ENCODE measurements at regions not wholly inside any gene's neighbourhood (a gene's known extent, or its start where the extent isn't known, plus 50 kb on each side); places are given as distances from the start of the nearest gene placed in this dataset.

- no peak overlapping the region for H3K4me3 ChIP-seq (ENCODE audit: low read length)
- H3K27ac ChIP-seq (ENCODE audit: low read length), result no peak overlapping the region
- no peaks in the 10 kb centered on the region for H3K27me3 ChIP-seq (ENCODE audit: control insufficient read depth, insufficient read depth, low read length)
- no peaks in the 10 kb centered on the region for H3K36me3 ChIP-seq (ENCODE audit: control insufficient read depth, insufficient read depth, low read length)
- H3K4me1 ChIP-seq (ENCODE audit: control insufficient read depth, insufficient read depth, low read length), result peaks cover 3% of the 10 kb centered on the region
- no CpG with 5 or more reads among the region's 1 CpG for WGBS (ENCODE audit: insufficient coverage)
- no peak for DNase-seq
- H3K9me3 ChIP-seq (replicated peaks; ENCODE audit: control insufficient read depth, low read depth, low read length), result no peaks in the 10 kb centered on the region
Observed at GRCh38 chr3:144104679-144105078, 133.1 kb downstream of the DIPK2A start.

- Histone ChIP-seq H3K27me3 (ENCODE audit: control insufficient read depth, insufficient read depth, low read length) (no peaks in the 10 kb centered on the region), H3K27ac (ENCODE audit: low read length) (no peak overlapping the region), H3K4me3 (ENCODE audit: low read length) (no peak overlapping the region), H3K36me3 (ENCODE audit: control insufficient read depth, insufficient read depth, low read length) (no peaks in the 10 kb centered on the region), H3K4me1 (ENCODE audit: control insufficient read depth, insufficient read depth, low read length) (peaks cover 3% of the 10 kb centered on the region), H3K9me3 (replicated peaks; ENCODE audit: control insufficient read depth, low read depth, low read length) (no peaks in the 10 kb centered on the region)
- DNase-seq, result no peak
- WGBS (ENCODE audit: insufficient coverage), result 86% methylated on average over 2 of the region's 3 CpGs
Observed at GRCh38 chr3:144105542-144105941, 133.9 kb downstream of the DIPK2A start.

- Histone ChIP-seq H3K4me1 (ENCODE audit: control insufficient read depth, insufficient read depth, low read length) (peaks cover 3% of the 10 kb centered on the region), H3K4me3 (ENCODE audit: low read length) (no peak overlapping the region), H3K9me3 (replicated peaks; ENCODE audit: control insufficient read depth, low read depth, low read length) (no peaks in the 10 kb centered on the region), H3K27ac (ENCODE audit: low read length) (no peak overlapping the region), H3K36me3 (ENCODE audit: control insufficient read depth, insufficient read depth, low read length) (no peaks in the 10 kb centered on the region), H3K27me3 (ENCODE audit: control insufficient read depth, insufficient read depth, low read length) (no peaks in the 10 kb centered on the region)
- DNase-seq, result no peak
- no CpG with 5 or more reads among the region's 3 CpGs for WGBS (ENCODE audit: insufficient coverage)
Observed at GRCh38 chr3:144106970-144107369, 135.3 kb downstream of the DIPK2A start.

GRCh38 chr3:144107923-144108322 lies 136.3 kb downstream of the DIPK2A start:
- no peak for DNase-seq
- Histone ChIP-seq H3K9me3 (replicated peaks; ENCODE audit: control insufficient read depth, low read depth, low read length) (no peaks in the 10 kb centered on the region), H3K36me3 (ENCODE audit: control insufficient read depth, insufficient read depth, low read length) (no peaks in the 10 kb centered on the region), H3K4me3 (ENCODE audit: low read length) (no peak overlapping the region), H3K4me1 (ENCODE audit: control insufficient read depth, insufficient read depth, low read length) (peaks cover 3% of the 10 kb centered on the region), H3K27me3 (ENCODE audit: control insufficient read depth, insufficient read depth, low read length) (no peaks in the 10 kb centered on the region), H3K27ac (ENCODE audit: low read length) (no peak overlapping the region)
- WGBS (ENCODE audit: insufficient coverage), result no CpG with 5 or more reads among the region's 1 CpG

- Histone ChIP-seq H3K36me3 (ENCODE audit: control insufficient read depth, insufficient read depth, low read length) (no peaks in the 10 kb centered on the region), H3K4me3 (ENCODE audit: low read length) (no peak overlapping the region), H3K27me3 (ENCODE audit: control insufficient read depth, insufficient read depth, low read length) (no peaks in the 10 kb centered on the region), H3K27ac (ENCODE audit: low read length) (no peak overlapping the region), H3K4me1 (ENCODE audit: control insufficient read depth, insufficient read depth, low read length) (no peaks in the 10 kb centered on the region), H3K9me3 (replicated peaks; ENCODE audit: control insufficient read depth, low read depth, low read length) (no peaks in the 10 kb centered on the region)
- 90% methylated on average over 2 of the region's 3 CpGs for WGBS (ENCODE audit: insufficient coverage)
- DNase-seq, result no peak
Observed at GRCh38 chr3:144109944-144110343, 138.3 kb downstream of the DIPK2A start.

GRCh38 chr3:144112036-144112435 lies 140.4 kb downstream of the DIPK2A start:
- no peak overlapping the region for H3K27ac ChIP-seq (ENCODE audit: low read length)
- H3K4me3 ChIP-seq (ENCODE audit: low read length), result no peak overlapping the region
- DNase-seq, result no peak
- no peaks in the 10 kb centered on the region for H3K27me3 ChIP-seq (ENCODE audit: control insufficient read depth, insufficient read depth, low read length)
- WGBS (ENCODE audit: insufficient coverage), result 50% methylated on average over 2 of the region's 2 CpGs
- no peaks in the 10 kb centered on the region for H3K36me3 ChIP-seq (ENCODE audit: control insufficient read depth, insufficient read depth, low read length)
- no peaks in the 10 kb centered on the region for H3K9me3 ChIP-seq (replicated peaks; ENCODE audit: control insufficient read depth, low read depth, low read length)
- H3K4me1 ChIP-seq (ENCODE audit: control insufficient read depth, insufficient read depth, low read length), result no peaks in the 10 kb centered on the region

- Histone ChIP-seq H3K9me3 (replicated peaks; ENCODE audit: control insufficient read depth, low read depth, low read length) (no peaks in the 10 kb centered on the region), H3K4me3 (ENCODE audit: low read length) (no peak overlapping the region), H3K36me3 (ENCODE audit: control insufficient read depth, insufficient read depth, low read length) (no peaks in the 10 kb centered on the region), H3K27me3 (ENCODE audit: control insufficient read depth, insufficient read depth, low read length) (no peaks in the 10 kb centered on the region), H3K4me1 (ENCODE audit: control insufficient read depth, insufficient read depth, low read length) (no peaks in the 10 kb centered on the region), H3K27ac (ENCODE audit: low read length) (no peak overlapping the region)
- WGBS (ENCODE audit: insufficient coverage), result 92% methylated on average over 3 of the region's 3 CpGs
- DNase-seq, result no peak
Observed at GRCh38 chr3:144112437-144112836, 140.8 kb downstream of the DIPK2A start.

- DNase-seq, result no peak
- no peaks in the 10 kb centered on the region for H3K9me3 ChIP-seq (replicated peaks; ENCODE audit: control insufficient read depth, low read depth, low read length)
- H3K27me3 ChIP-seq (ENCODE audit: control insufficient read depth, insufficient read depth, low read length), result no peaks in the 10 kb centered on the region
- no peak overlapping the region for H3K27ac ChIP-seq (ENCODE audit: low read length)
- no peak overlapping the region for H3K4me3 ChIP-seq (ENCODE audit: low read length)
- WGBS (ENCODE audit: insufficient coverage), result no CpG with 5 or more reads among the region's 2 CpGs
- no peaks in the 10 kb centered on the region for H3K36me3 ChIP-seq (ENCODE audit: control insufficient read depth, insufficient read depth, low read length)
- no peaks in the 10 kb centered on the region for H3K4me1 ChIP-seq (ENCODE audit: control insufficient read depth, insufficient read depth, low read length)
Observed at GRCh38 chr3:144114767-144115166, 143.1 kb downstream of the DIPK2A start.

- Histone ChIP-seq H3K36me3 (ENCODE audit: control insufficient read depth, insufficient read depth, low read length) (no peaks in the 10 kb centered on the region), H3K4me1 (ENCODE audit: control insufficient read depth, insufficient read depth, low read length) (no peaks in the 10 kb centered on the region), H3K27ac (ENCODE audit: low read length) (no peak overlapping the region), H3K27me3 (ENCODE audit: control insufficient read depth, insufficient read depth, low read length) (no peaks in the 10 kb centered on the region), H3K9me3 (replicated peaks; ENCODE audit: control insufficient read depth, low read depth, low read length) (no peaks in the 10 kb centered on the region), H3K4me3 (ENCODE audit: low read length) (no peak overlapping the region)
- WGBS (ENCODE audit: insufficient coverage), result no CpG with 5 or more reads among the region's 1 CpG
- no peak for DNase-seq
Observed at GRCh38 chr3:144119633-144120032, 148.0 kb downstream of the DIPK2A start.

- H3K4me3 ChIP-seq (ENCODE audit: low read length), result no peak overlapping the region
- H3K27ac ChIP-seq (ENCODE audit: low read length), result no peak overlapping the region
- H3K9me3 ChIP-seq (replicated peaks; ENCODE audit: control insufficient read depth, low read depth, low read length), result peaks cover 5% of the 10 kb centered on the region
Observed at GRCh38 chr3:144121661-144122060, 150.0 kb downstream of the DIPK2A start.

GRCh38 chr3:144127014-144127413 lies 155.4 kb downstream of the DIPK2A start:
- H3K4me1 ChIP-seq (ENCODE audit: control insufficient read depth, insufficient read depth, low read length), result no peaks in the 10 kb centered on the region
- no peak for DNase-seq
- H3K9me3 ChIP-seq (replicated peaks; ENCODE audit: control insufficient read depth, low read depth, low read length), result peaks cover 5% of the 10 kb centered on the region
- no CpG with 5 or more reads among the region's 3 CpGs for WGBS (ENCODE audit: insufficient coverage)
- no peak overlapping the region for H3K27ac ChIP-seq (ENCODE audit: low read length)
- no peaks in the 10 kb centered on the region for H3K36me3 ChIP-seq (ENCODE audit: control insufficient read depth, insufficient read depth, low read length)
- H3K4me3 ChIP-seq (ENCODE audit: low read length), result no peak overlapping the region
- no peaks in the 10 kb centered on the region for H3K27me3 ChIP-seq (ENCODE audit: control insufficient read depth, insufficient read depth, low read length)

More at GRCh38 chr3:144121661-144122060, 150.0 kb downstream of the DIPK2A start:
- DNase-seq, result no peak
- Histone ChIP-seq H3K27me3 (ENCODE audit: control insufficient read depth, insufficient read depth, low read length) (no peaks in the 10 kb centered on the region), H3K36me3 (ENCODE audit: control insufficient read depth, insufficient read depth, low read length) (no peaks in the 10 kb centered on the region), H3K4me1 (ENCODE audit: control insufficient read depth, insufficient read depth, low read length) (no peaks in the 10 kb centered on the region)

All from muscle of leg (tissue), 3 donors.